ENCODE measurements at regions not wholly inside any gene's neighbourhood (a gene's known extent, or its start where the extent isn't known, plus 50 kb on each side); places are given as distances from the start of the nearest gene placed in this dataset.

GRCh38 chr9:108645520-108645919 is 210.3 kb downstream of the ACTL7B start:
- no peak for DNase-seq (ENCODE audit: low read depth in 2 of 2)

- no peak for DNase-seq (ENCODE audit: low read depth in 2 of 2)
Measured at GRCh38 chr9:108643731-108644510, 211.9 kb downstream of the ACTL7B start.

GRCh38 chr9:108642871-108643270 is 212.9 kb downstream of the ACTL7B start:
- no peak for DNase-seq (ENCODE audit: low read depth in 2 of 2)

GRCh38 chr9:108640230-108640629 is 215.6 kb downstream of the ACTL7B start:
- DNase-seq (ENCODE audit: low read depth in 2 of 2) = no peak

GRCh38 chr9:108639696-108640095 is 216.1 kb downstream of the ACTL7B start:
- no peak for DNase-seq (ENCODE audit: low read depth in 2 of 2)

GRCh38 chr9:108639091-108639490 is 216.7 kb downstream of the ACTL7B start:
- DNase-seq (ENCODE audit: low read depth in 2 of 2) = no peak

- DNase-seq (ENCODE audit: low read depth in 2 of 2) = no peak
Measured at GRCh38 chr9:108637340-108637739, 218.4 kb downstream of the ACTL7B start.

GRCh38 chr9:108636013-108636412 is 219.8 kb downstream of the ACTL7B start:
- DNase-seq (ENCODE audit: low read depth in 2 of 2) = no peak

- DNase-seq (ENCODE audit: low read depth in 2 of 2) = no peak
Measured at GRCh38 chr9:108634672-108635462, 220.9 kb downstream of the ACTL7B start.

- no peak for DNase-seq (ENCODE audit: low read depth in 2 of 2)
Measured at GRCh38 chr9:108634204-108634603, 221.6 kb downstream of the ACTL7B start.

- DNase-seq (ENCODE audit: low read depth in 2 of 2) = no peak
Measured at GRCh38 chr9:108631496-108632285, 224.1 kb downstream of the ACTL7B start.

GRCh38 chr9:108628316-108628715 is 227.5 kb downstream of the ACTL7B start:
- DNase-seq (ENCODE audit: low read depth in 2 of 2) = no peak

GRCh38 chr9:108626743-108627142 is 229.0 kb downstream of the ACTL7B start:
- no peak for DNase-seq (ENCODE audit: low read depth in 2 of 2)

GRCh38 chr9:108621991-108622855 is 233.6 kb downstream of the ACTL7B start:
- DNase-seq (ENCODE audit: low read depth in 2 of 2) = no peak

- DNase-seq (ENCODE audit: low read depth in 2 of 2) = peak in 1 of 2 donors; percentile 40
Measured at GRCh38 chr9:108620767-108621166, 235.0 kb downstream of the ACTL7B start.

GRCh38 chr9:108618906-108619550 is 236.8 kb downstream of the ACTL7B start:
- DNase-seq (ENCODE audit: low read depth in 2 of 2) = no peak

GRCh38 chr9:108617676-108618075 is 238.1 kb downstream of the ACTL7B start:
- DNase-seq (ENCODE audit: low read depth in 2 of 2) = no peak

GRCh38 chr9:108615152-108615551 is 240.6 kb downstream of the ACTL7B start:
- no peak for DNase-seq (ENCODE audit: low read depth in 2 of 2)

GRCh38 chr9:108612513-108612912 is 243.3 kb downstream of the ACTL7B start:
- DNase-seq (ENCODE audit: low read depth in 2 of 2) = no peak

GRCh38 chr9:108609897-108610253 is 245.9 kb downstream of the ACTL7B start:
- DNase-seq (ENCODE audit: low read depth in 2 of 2) = no peak

Data from dermis microvascular lymphatic vessel endothelial cell (primary cell).